ENCODE measurements at regions not wholly inside any gene's neighbourhood (a gene's known extent, or its start where the extent isn't known, plus 50 kb on each side); places are given as distances from the start of the nearest gene placed in this dataset.
A peak's percentile ranks its signal among the peaks of the same experiment; 100 is the strongest.
"Not testable (repeated sequence)": the region's sequence is repeated elsewhere in the genome, so short reads cannot be mapped to it uniquely, and the experiment has no call there.

- no peak for DNase-seq (ENCODE audit: low read depth)
Measured at GRCh38 chr3:150242220-150242936, 165.7 kb upstream of the TSC22D2 start.

- DNase-seq (ENCODE audit: low read depth): no peak
Measured at GRCh38 chr3:150240891-150241290, 167.2 kb upstream of the TSC22D2 start.

GRCh38 chr3:150239766-150240165 lies 168.3 kb upstream of the TSC22D2 start:
- no peak for DNase-seq (ENCODE audit: low read depth)

- no peak for DNase-seq (ENCODE audit: low read depth)
Measured at GRCh38 chr3:150238995-150239619, 169.0 kb upstream of the TSC22D2 start.

- no peak for DNase-seq (ENCODE audit: low read depth)
Measured at GRCh38 chr3:150238048-150238802, 169.9 kb upstream of the TSC22D2 start.

GRCh38 chr3:150237490-150237889 lies 170.6 kb upstream of the TSC22D2 start:
- DNase-seq (ENCODE audit: low read depth): no peak

GRCh38 chr3:150236316-150237082 lies 171.6 kb upstream of the TSC22D2 start:
- no peak for DNase-seq (ENCODE audit: low read depth)

- no peak for DNase-seq (ENCODE audit: low read depth)
Measured at GRCh38 chr3:150235799-150236198, 172.3 kb upstream of the TSC22D2 start.

- DNase-seq (ENCODE audit: low read depth): no peak
Measured at GRCh38 chr3:150232992-150233451, 175.1 kb upstream of the TSC22D2 start.

GRCh38 chr3:150230037-150230436 lies 178.1 kb upstream of the TSC22D2 start:
- no peak for DNase-seq (ENCODE audit: low read depth)

GRCh38 chr3:150228626-150229025 lies 179.5 kb upstream of the TSC22D2 start:
- DNase-seq (ENCODE audit: low read depth): not testable (repeated sequence)

- DNase-seq (ENCODE audit: low read depth): peak; percentile 4
Measured at GRCh38 chr3:150227839-150228238, 180.3 kb upstream of the TSC22D2 start.

- DNase-seq (ENCODE audit: low read depth): no peak
Measured at GRCh38 chr3:150225986-150226385, 182.1 kb upstream of the TSC22D2 start.

- no peak for DNase-seq (ENCODE audit: low read depth)
Measured at GRCh38 chr3:150223558-150223957, 184.5 kb upstream of the TSC22D2 start.

- no peak for DNase-seq (ENCODE audit: low read depth)
Measured at GRCh38 chr3:150222691-150223489, 185.2 kb upstream of the TSC22D2 start.

GRCh38 chr3:150221904-150222523 lies 186.1 kb upstream of the TSC22D2 start:
- no peak for DNase-seq (ENCODE audit: low read depth)

- no peak for DNase-seq (ENCODE audit: low read depth)
Measured at GRCh38 chr3:150220799-150221198, 187.3 kb upstream of the TSC22D2 start.

GRCh38 chr3:150220041-150220440 lies 188.1 kb upstream of the TSC22D2 start:
- DNase-seq (ENCODE audit: low read depth): no peak

- DNase-seq (ENCODE audit: low read depth): no peak
Measured at GRCh38 chr3:150218841-150219240, 189.3 kb upstream of the TSC22D2 start.

- DNase-seq (ENCODE audit: low read depth): no peak
Measured at GRCh38 chr3:150218236-150218635, 189.9 kb upstream of the TSC22D2 start.

- DNase-seq (ENCODE audit: low read depth): no peak
Measured at GRCh38 chr3:150217691-150218090, 190.4 kb upstream of the TSC22D2 start.

Measured in stimulated activated CD8-positive, alpha-beta memory T cell treated with anti-CD3 and anti-CD28 coated beads, Interleukin-15, amount 100 ng/mL, for 1 hour (primary cell).